IMR-90 (cell line): ENCODE measurements at regions not wholly inside any gene's neighbourhood (a gene's known extent, or its start where the extent isn't known, plus 50 kb on each side); places are given as distances from the start of the nearest gene placed in this dataset.

Experiments used
- ATAC-seq: fragments of 200-7000 bp; cut with Tn5 transposase; 2 replicates; pipeline ENCODE4 v1.9.1; 2020; ENCODE audit warnings: low read depth, mild to moderate bottlenecking, moderate library complexity
- BruUV-seq: library from RNA; stranded (reverse); fragments of 400-500 nt; replicated peaks from 2 replicates; lab custom pipeline; 2021; lab: Mats Ljungman, UMichigan
- CTCF ChIA-PET: fragments of 300-600 bp; formaldehyde crosslinking; extraction: SDS; loops from one replicate; lab custom pipeline; 2021; ENCODE audit warnings: antibody characterized with exemption; lab: Yijun Ruan, JAX
- POLR2A ChIA-PET: fragments of 300-600 bp; sonication (Branson Sonifier 250); formaldehyde crosslinking; loops from one replicate; lab custom pipeline; 2022; ENCODE audit warnings: antibody characterized with exemption; ENCODE audit not compliant: unreplicated experiment; lab: Charles Lee
- DNase-seq: peaks from one replicate; pipeline ENCODE4 v3.0.0; 2013
- H2AFZ ChIP-seq: replicated peaks from 2 replicates; pipeline ENCODE3; 2013; ENCODE audit warnings: low read length, mild to moderate bottlenecking; ENCODE audit not compliant: poor library complexity
- H2AK5ac ChIP-seq: 2 replicates; pipeline ENCODE4 v1.6.1; 2013; ENCODE audit warnings: low read depth, low read length, inconsistent platforms
- H2AK9ac ChIP-seq: replicated peaks from 2 replicates; pipeline ENCODE3; 2013; ENCODE audit warnings: mild to moderate bottlenecking, low read depth, low read length, moderate library complexity; ENCODE audit not compliant: poor library complexity
- H2BK120ac ChIP-seq: 2 replicates; pipeline ENCODE4 v1.6.1; 2013; ENCODE audit warnings: low read depth, low read length, inconsistent platforms
- H2BK15ac ChIP-seq: 3 replicates; pipeline ENCODE4 v1.6.1; 2013; ENCODE audit warnings: low read depth, low read length, inconsistent platforms
- H2BK20ac ChIP-seq: 2 replicates; pipeline ENCODE4 v1.6.1; 2013; ENCODE audit warnings: low read depth, mild to moderate bottlenecking, inconsistent platforms, low read length, moderate library complexity
- H2BK5ac ChIP-seq: 2 replicates; pipeline ENCODE4 v1.6.1; 2013; ENCODE audit warnings: mild to moderate bottlenecking, low read depth, low read length, inconsistent platforms; ENCODE audit not compliant: poor library complexity, severe bottlenecking
- H3K14ac ChIP-seq: replicated peaks from 2 replicates; pipeline ENCODE4 v1.6.1; 2013; ENCODE audit warnings: low read depth, low read length, inconsistent platforms
- H3K18ac ChIP-seq: 2 replicates; pipeline ENCODE4 v1.6.1; 2013; ENCODE audit warnings: low read depth, low read length, control low read depth
- H3K23ac ChIP-seq: 2 replicates; pipeline ENCODE4 v1.6.1; 2013; ENCODE audit warnings: low read depth, low read length, inconsistent platforms
- H3K27ac ChIP-seq: 2 replicates; pipeline ENCODE4 v1.5.1; 2013; ENCODE audit warnings: mild to moderate bottlenecking, control low read depth, low read length; ENCODE audit not compliant: insufficient read depth
- H3K27me3 ChIP-seq: 2 replicates; pipeline ENCODE4 v1.6.1; 2013; ENCODE audit warnings: low read length; ENCODE audit not compliant: control insufficient read depth, insufficient read depth
- H3K36me3 ChIP-seq: 2 replicates; pipeline ENCODE4 v1.6.1; 2013; ENCODE audit warnings: low read length, mixed read lengths; ENCODE audit not compliant: control insufficient read depth, insufficient read depth
- H3K4ac ChIP-seq: 2 replicates; pipeline ENCODE4 v1.6.1; 2013; ENCODE audit warnings: low read depth, low read length, inconsistent platforms
- H3K4me1 ChIP-seq: 2 replicates; pipeline ENCODE4 v1.6.1; 2013; ENCODE audit warnings: low read length, mixed read lengths; ENCODE audit not compliant: control insufficient read depth, insufficient read depth
- H3K4me2 ChIP-seq: 2 replicates; pipeline ENCODE4 v1.6.1; 2013; ENCODE audit warnings: low read depth, mild to moderate bottlenecking, control low read depth, low read length, moderate library complexity
- H3K4me3 ChIP-seq: 2 replicates; pipeline ENCODE4 v1.5.1; 2013; ENCODE audit warnings: low read depth, mild to moderate bottlenecking, control low read depth, low read length, moderate library complexity; ENCODE audit not compliant: insufficient read depth
- H3K56ac ChIP-seq: 2 replicates; pipeline ENCODE4 v1.6.1; 2013; ENCODE audit warnings: low read length, inconsistent platforms; ENCODE audit not compliant: insufficient read depth; ENCODE audit errors: extremely low read depth
- H3K79me1 ChIP-seq, 2 experiments: 2 replicates each; pipeline ENCODE4 v1.6.1; 2013; ENCODE audit warnings: low read length in 2 of 2, inconsistent platforms in 1 of 2, low read depth in 1 of 2
- H3K9ac ChIP-seq: 2 replicates; pipeline ENCODE4 v1.6.1; 2013; ENCODE audit warnings: low read depth, low read length, control low read depth
- H3K9me1 ChIP-seq: 2 replicates; pipeline ENCODE4 v1.6.1; 2013; ENCODE audit warnings: low read length, inconsistent platforms; ENCODE audit not compliant: insufficient read depth
- H3K9me3 ChIP-seq: 2 replicates; pipeline ENCODE4 v1.6.1; 2013; ENCODE audit warnings: low read length; ENCODE audit not compliant: control insufficient read depth, insufficient read depth
- H4K20me1 ChIP-seq: 2 replicates; pipeline ENCODE4 v1.6.1; 2013; ENCODE audit warnings: low read length, inconsistent platforms; ENCODE audit not compliant: insufficient read depth
- H4K5ac ChIP-seq: 2 replicates; pipeline ENCODE4 v1.6.1; 2013; ENCODE audit warnings: mild to moderate bottlenecking, low read depth, low read length, control low read depth
- H4K8ac ChIP-seq, 2 experiments: 2 replicates each; pipeline ENCODE4 v1.6.1; 2013; ENCODE audit warnings: low read depth in 2 of 2, low read length in 2 of 2, control low read depth in 1 of 2, inconsistent platforms in 1 of 2
- H4K91ac ChIP-seq: 2 replicates; pipeline ENCODE4 v1.6.1; 2013; ENCODE audit warnings: low read depth, low read length, inconsistent platforms; ENCODE audit not compliant: insufficient read depth
- BHLHE40 ChIP-seq: fragments of 150-350 bp; IDR thresholded peaks from 2 replicates; pipeline ENCODE4 v1.6.1; 2016; ENCODE audit warnings: mild to moderate bottlenecking, low read depth, low read length
- CEBPB ChIP-seq: IDR thresholded peaks from 2 replicates; pipeline ENCODE4 v1.6.1; 2012; ENCODE audit warnings: low read depth, low read length, improper control_type of control experiment
- CTCF ChIP-seq: conservative IDR thresholded peaks from 2 replicates; pipeline ENCODE4 v1.5.1; 2012; ENCODE audit warnings: mild to moderate bottlenecking, low read depth, low read length, improper control_type of control experiment
- ELK1 ChIP-seq: fragments of 150-350 bp; IDR thresholded peaks from 2 replicates; pipeline ENCODE4 v1.6.1; 2016; ENCODE audit warnings: low read depth, mild to moderate bottlenecking, low read length, moderate library complexity, borderline replicate concordance
- MAFK ChIP-seq: IDR thresholded peaks from 2 replicates; pipeline ENCODE4 v1.6.1; 2012; ENCODE audit warnings: low read depth, low read length, improper control_type of control experiment
- MXI1 ChIP-seq: IDR thresholded peaks from 2 replicates; pipeline ENCODE4 v1.6.1; 2012; ENCODE audit warnings: low read depth, mild to moderate bottlenecking, low read length, moderate library complexity, borderline replicate concordance
- POLR2A ChIP-seq: IDR thresholded peaks from 2 replicates; pipeline ENCODE4 v1.6.1; 2012; ENCODE audit warnings: mild to moderate bottlenecking, low read depth, low read length
- RAD21 ChIP-seq: IDR thresholded peaks from 2 replicates; pipeline ENCODE4 v1.6.1; 2012; ENCODE audit warnings: low read length, improper control_type of control experiment
- SMC3 ChIP-seq: fragments of 150-350 bp; IDR thresholded peaks from 2 replicates; pipeline ENCODE4 v1.6.1; 2016; ENCODE audit warnings: low read depth, mild to moderate bottlenecking, antibody characterized with exemption, low read length, moderate library complexity
- WGBS, 2 experiments: methylation state at CpG; one replicate each; pipeline versions ENCODE4 v1.1.5 to v1.1.7; 2013; ENCODE audit warnings: missing lambda C conversion rate in 2 of 2; ENCODE audit not compliant: insufficient read length in 1 of 2; ENCODE audit errors: extremely low coverage in 2 of 2; 5-methylcytosine and 5-hydroxymethylcytosine counted together
- dilution Hi-C: fragments of 300-500 bp; cut with HindIII; formaldehyde crosslinking; loops from one replicate; pipeline ENCODE4 v1.14.3; 2018; ENCODE audit warnings: low sequenced_read_pairs; ENCODE audit not compliant: unreplicated experiment
- in situ Hi-C: fragments of 300-500 bp; cut with MboI; formaldehyde crosslinking; loops from 3 replicates; pipeline ENCODE4 v1.14.3; 2019; ENCODE audit warnings: low sequenced_read_pairs, inconsistent platforms, mixed read lengths
- intact Hi-C: fragments of 100-400 bp; cut with micrococcal nuclease; formaldehyde crosslinking; loops from 2 replicates; pipeline ENCODE4 v1.10.0; 2022

GRCh38 chr2:220167956-220168355 lies 540.5 kb downstream of the SLC4A3 start:
- H4K5ac ChIP-seq: no peak overlapping the region
- H3K4me2 ChIP-seq: no peak overlapping the region
- no peak for DNase-seq
- dilution Hi-C loops: no loop called here
- no peak for ATAC-seq
- no peak overlapping the region for H3K14ac ChIP-seq
- H3K9me3 ChIP-seq: no peaks in the 10 kb centered on the region
- H3K9ac ChIP-seq: no peak overlapping the region
- H3K9me1 ChIP-seq: no peaks in the 10 kb centered on the region; the same call in 1 of the 2 replicates
- no peak overlapping the region for H2AK5ac ChIP-seq
- intact Hi-C loops: no loop called here
- TF ChIP-seq CEBPB (no peak), BHLHE40 (no peak), SMC3 (no peak), CTCF (no peak), ELK1 (no peak), MXI1 (no peak), MAFK (no peak), RAD21 (no peak), POLR2A (no peak)
- H2BK15ac ChIP-seq: no peak overlapping the region
- H3K4ac ChIP-seq: no peak overlapping the region
- no peak overlapping the region for H3K23ac ChIP-seq
- no peak overlapping the region for H2AFZ ChIP-seq
- BruUV-seq: no TSS peak
- ChIA-PET POLR2A (no interaction called here), CTCF (interaction anchor here (0.7 kb wide), 1 partner anchor 479 kb away, joined by 3 read pairs; no protein-coding TSS in a partner anchor)
- H3K27ac ChIP-seq: no peak overlapping the region
- no peak overlapping the region for H4K8ac ChIP-seq
- H2BK120ac ChIP-seq: no peak overlapping the region
- no peaks in the 10 kb centered on the region for H3K4me1 ChIP-seq
- H2BK20ac ChIP-seq: no peak overlapping the region
- 86% methylated on average over 1 of the region's 4 CpGs; no CpG with 5 or more reads in 1 of the 2 experiments for WGBS, 2 experiments
- no peak overlapping the region for H4K91ac ChIP-seq
- no peak overlapping the region for H2BK5ac ChIP-seq
- H2AK9ac ChIP-seq: no peak overlapping the region
- H3K36me3 ChIP-seq: no peaks in the 10 kb centered on the region
- H3K27me3 ChIP-seq: no peaks in the 10 kb centered on the region
- no peak overlapping the region for H3K18ac ChIP-seq
- in situ Hi-C loops: no loop called here
- no peaks in the 10 kb centered on the region for H3K79me1 ChIP-seq
- H4K20me1 ChIP-seq: no peaks in the 10 kb centered on the region
- H3K4me3 ChIP-seq: no peak overlapping the region
- no peak overlapping the region for H3K56ac ChIP-seq
